A673 (cell line): ENCODE measurements at regions not wholly inside any gene's neighbourhood (a gene's known extent, or its start where the extent isn't known, plus 50 kb on each side); places are given as distances from the start of the nearest gene placed in this dataset.

Source experiments
- CTCF ChIP-seq: fragments of 300-800, 200-600 bp; sonication (generic); conservative IDR thresholded peaks from 2 replicates; pipeline ENCODE4 v1.5.1; 2017; ENCODE audit warnings: low read depth, mild to moderate bottlenecking, antibody characterized with exemption, low read length, moderate library complexity, mixed read lengths
- EZH2 ChIP-seq: fragments of 200-600 bp; sonication (generic); IDR thresholded peaks from 2 replicates; pipeline ENCODE4 v1.6.1; 2017; ENCODE audit warnings: borderline replicate concordance, low read depth, mild to moderate bottlenecking, mixed read lengths, antibody characterized with exemption, low read length; ENCODE audit not compliant: poor library complexity, severe bottlenecking

- TF ChIP-seq CTCF (no peak), EZH2 (no peak)
Measured at GRCh38 chr14:62592877-62593276, 452.4 kb downstream of the KCNH5 start.
